ENCODE measurements at regions not wholly inside any gene's neighbourhood (a gene's known extent, or its start where the extent isn't known, plus 50 kb on each side); places are given as distances from the start of the nearest gene placed in this dataset.

- no peak for DNase-seq (ENCODE audit: low spot score)
Measured at GRCh38 chr18:33517950-33518349, 60.1 kb upstream of the ASXL3 start.

- no peak for DNase-seq (ENCODE audit: low spot score)
Measured at GRCh38 chr18:33513027-33513426, 65.0 kb upstream of the ASXL3 start.

- no peak for DNase-seq (ENCODE audit: low spot score)
Measured at GRCh38 chr18:33507019-33507418, 66.5 kb upstream of the CCDC178 start.

GRCh38 chr18:33505798-33506197 is 65.3 kb upstream of the CCDC178 start:
- DNase-seq (ENCODE audit: low spot score), result no peak

GRCh38 chr18:33505297-33505696 is 64.8 kb upstream of the CCDC178 start:
- DNase-seq (ENCODE audit: low spot score), result no peak

- DNase-seq (ENCODE audit: low spot score), result peak; percentile 55
Measured at GRCh38 chr18:33495278-33495677, 54.8 kb upstream of the CCDC178 start.
